Heart right ventricle (tissue), 16 donors: ENCODE measurements at regions not wholly inside any gene's neighbourhood (a gene's known extent, or its start where the extent isn't known, plus 50 kb on each side); places are given as distances from the start of the nearest gene placed in this dataset.

Source experiments
- ATAC-seq, 8 donors: fragments of 200-7000 bp; cut with Tn5 transposase; one replicate each; pipeline ENCODE4 v1.9.1; 2020; ENCODE audit warnings: mild to moderate bottlenecking in 8 of 8, moderate library complexity in 8 of 8, moderate number of reproducible peaks in 1 of 8
- DNase-seq, 2 donors: peaks; one replicate each; pipeline ENCODE4 v3.0.0-alpha.2; 2020
- H3K27ac ChIP-seq, 10 donors: fragments of 200-600 bp; sonication (generic) in 2 of 10; one replicate each; pipeline versions ENCODE4 v1.5.0 to v1.8.0; 2020 to 2022; ENCODE audit warnings: mild to moderate bottlenecking in 3 of 10
- H3K27me3 ChIP-seq, 7 donors: fragments of 200-600 bp; one replicate each; pipeline ENCODE4 v1.8.0; 2021 to 2022; ENCODE audit warnings: mild to moderate bottlenecking in 2 of 7
- H3K36me3 ChIP-seq, 9 donors: fragments of 200-600 bp; sonication (generic) in 1 of 9; one replicate each; pipeline versions ENCODE4 v1.5.0 to v1.8.0; 2020 to 2022; ENCODE audit warnings: mild to moderate bottlenecking in 2 of 9
- H3K4me1 ChIP-seq, 9 donors: fragments of 200-600 bp; sonication (generic) in 1 of 9; one replicate each; pipeline versions ENCODE4 v1.5.0 to v1.8.0; 2020 to 2022; ENCODE audit warnings: mild to moderate bottlenecking in 4 of 9
- H3K4me3 ChIP-seq, 10 donors: fragments of 200-600 bp; sonication (generic) in 2 of 10; one replicate each; pipeline versions ENCODE4 v1.5.0 to v1.8.0; 2020 to 2022; ENCODE audit warnings: mild to moderate bottlenecking in 7 of 10, moderate library complexity in 2 of 10
- H3K9me3 ChIP-seq, 11 donors: fragments of 200-600 bp in 10 of 11; sonication (generic) in 2 of 11; one replicate each; pipeline versions ENCODE4 v1.5.0 to v1.8.0; 2013 to 2022; ENCODE audit warnings: mild to moderate bottlenecking in 2 of 11, control low read depth in 1 of 11, moderate library complexity in 1 of 11
- CTCF ChIP-seq, 9 donors: fragments of 200-600 bp; sonication (generic) in 2 of 9; IDR thresholded peaks; one replicate each; pipeline versions ENCODE4 v1.5.0 to v1.8.0; 2021 to 2022; ENCODE audit warnings: antibody characterized with exemption in 9 of 9, mild to moderate bottlenecking in 5 of 9, moderate library complexity in 1 of 9
- WGBS, 2 donors: extraction: QIAGEN DNeasy Blood & Tissue Kit; methylation state at CpG; one replicate each; pipeline ENCODE4 v1.1.7; 2013; ENCODE audit warnings: inconsistent platforms in 1 of 2; 5-methylcytosine and 5-hydroxymethylcytosine counted together
- intact Hi-C, 10 donors: fragments of 100-400 bp; cut with DNase I; formaldehyde crosslinking; loops; one replicate each; pipeline versions ENCODE4 v1.11.1 to v1.14.2; 2022
- donor health status: Arrhythmogenic right ventricular cardiomyopathy.
- donor health status: ischemic (EF 13 %, LVEDD 7.1; RV severe dilation, severe dysfunction).
- donor health status: healthy with polysubstance abuse.
- donor health status: DM: no; HTN: yes; CAD: no.
- donor health status: DM: no; HTN: no; CAD: no.
- donor health status: ischemic (EF 25% LVEDD 6.9; RV normal size, moderate dysfunction).
- donor health status: ischemic (EF 25% LVEDD 5.7; RV mildly dilated, moderate dysfunction).
- donor health status: healthy.
- donor health status: DM: yes; HTN: yes; CAD: no.
- donor health status: Ischemic cardiomyopathy.
- donor health status: ischemic (EF 35%, LVEDD 5.7; RV mildly dilated, moderate dysfunction).
- donor health status: nonischemic (EF 11% LVEDD 7.7; RV severe dilation, severe dysfunction).
- donor health status: DM: yes; HTN: yes; CAD: no.
- donor health status: PGD.
- donor health status: ischemic (EF 29% LVEDD 5.4; RV normal size, mild dysfunction).
- donor health status: nonischemic (EF 23%, LVEDD 6.1; RV moderate dilation, normal function).

DNA sequence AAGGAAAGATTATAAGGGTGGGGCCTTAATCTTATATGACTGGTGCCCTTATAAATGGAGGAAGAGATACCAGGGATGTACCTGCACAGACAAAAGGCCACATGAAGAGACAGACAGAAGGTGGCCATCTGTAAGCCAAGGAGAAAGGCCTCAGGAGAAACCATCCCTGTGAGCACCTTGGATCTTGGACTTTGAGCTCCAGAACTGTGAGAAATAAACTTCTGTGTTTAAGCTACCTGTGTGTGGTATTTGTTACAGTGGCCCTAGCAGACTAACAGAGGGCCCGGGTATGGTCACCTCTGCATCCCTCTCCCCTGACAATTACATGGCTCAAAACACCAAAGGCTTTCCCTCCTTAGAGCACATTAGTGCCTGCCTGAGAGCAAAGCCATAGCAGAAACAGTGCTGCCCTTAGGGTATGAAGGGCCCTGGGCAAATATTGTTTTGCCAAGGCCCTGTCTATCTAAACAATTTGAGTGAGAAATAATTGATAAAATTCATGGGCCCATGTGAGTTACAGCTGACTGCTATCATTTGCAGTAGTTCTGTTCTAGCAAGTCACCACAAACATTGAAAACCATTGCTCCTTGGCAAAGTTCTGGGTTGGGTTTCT lies 109.3 kb upstream of the MYCN start:
- TF ChIP-seq CTCF (IDR thresholded peaks at IDR 0.05): no peak
- intact Hi-C loops: no loop called here
- WGBS, 2 donors: 94 to 100% methylated on average over 1 of the region's 1 CpG

GRCh38 chr2:15832030-15832709 lies 108.2 kb upstream of the MYCN start:
- no peaks in the 10 kb centered on the region for H3K9me3 ChIP-seq
- ATAC-seq (no peak), DNase-seq (no peak)
- H3K36me3 ChIP-seq: no peaks in the 10 kb centered on the region
- intact Hi-C loops: no loop called here
- no peak overlapping the region for H3K27ac ChIP-seq
- H3K27me3 ChIP-seq: no peaks in the 10 kb centered on the region
- no peak for TF ChIP-seq CTCF (IDR thresholded peaks at IDR 0.05)
- no peak overlapping the region for H3K4me3 ChIP-seq
- no peaks in the 10 kb centered on the region for H3K4me1 ChIP-seq
- WGBS, 2 donors: 93 to 96% methylated on average over 8 of the region's 8 CpGs

More for the DNA sequence above, 109.3 kb upstream of the MYCN start:
- Histone ChIP-seq H3K36me3 (no peaks in the 10 kb centered on the region), H3K27me3 (peaks cover 0 to 2% (median 0%) of the 10 kb centered on the region in 7 donors), H3K27ac (no peak overlapping the region), H3K9me3 (no peaks in the 10 kb centered on the region), H3K4me3 (no peak overlapping the region), H3K4me1 (peaks cover 0 to 3% (median 0%) of the 10 kb centered on the region in 9 donors)
- no peak for DNase-seq
- ATAC-seq: no peak

GRCh38 chr2:15832849-15833680 lies 107.3 kb upstream of the MYCN start:
- no peak overlapping the region for H3K27ac ChIP-seq
- TF ChIP-seq CTCF (IDR thresholded peaks at IDR 0.05): no peak
- no peaks in the 10 kb centered on the region for H3K4me1 ChIP-seq
- ATAC-seq (no peak), DNase-seq (no peak)
- H3K36me3 ChIP-seq: no peaks in the 10 kb centered on the region
- no peak overlapping the region for H3K4me3 ChIP-seq
- no peaks in the 10 kb centered on the region for H3K27me3 ChIP-seq
- H3K9me3 ChIP-seq: no peaks in the 10 kb centered on the region
- WGBS, 2 donors: 89 to 92% methylated on average over 9 of the region's 9 CpGs
- intact Hi-C loops: no loop called here

- Histone ChIP-seq H3K9me3 (no peaks in the 10 kb centered on the region), H3K36me3 (no peaks in the 10 kb centered on the region), H3K27ac (no peak overlapping the region), H3K27me3 (no peaks in the 10 kb centered on the region), H3K4me3 (no peak overlapping the region), H3K4me1 (no peaks in the 10 kb centered on the region)
- ATAC-seq (no peak), DNase-seq (no peak)
- intact Hi-C loops: no loop called here
- 87 to 93% methylated on average over 3 of the region's 3 CpGs for WGBS, 2 donors
- TF ChIP-seq CTCF (IDR thresholded peaks at IDR 0.05): no peak
Measured at GRCh38 chr2:15833731-15834130, 106.6 kb upstream of the MYCN start.
